Heart left ventricle (tissue), 13 donors: ENCODE measurements at regions not wholly inside any gene's neighbourhood (a gene's known extent, or its start where the extent isn't known, plus 50 kb on each side); places are given as distances from the start of the nearest gene placed in this dataset.

ENCODE experiments used
- POLR2A ChIP-seq, 2 donors: fragments of 450-650 bp; IDR thresholded peaks; one replicate each; pipeline ENCODE4 v1.6.1; 2017; ENCODE audit warnings: antibody characterized with exemption in 2 of 2, mild to moderate bottlenecking in 2 of 2, moderate library complexity in 2 of 2
- TF ChIP-seq, protein P1 (sequence below), 12 donors: fragments of 200-600 bp; sonication (generic) in 4 of 12; IDR thresholded peaks; one replicate each; pipeline versions ENCODE4 v1.5.0 to v1.8.0; 2018 to 2022; ENCODE audit warnings: antibody characterized with exemption in 12 of 12, mild to moderate bottlenecking in 5 of 12
- donor health status: ischemic (EF 13 %, LVEDD 7.1; RV severe dilation, severe dysfunction).
- donor health status: DM: no; HTN: yes; CAD: no.
- donor health status: DM: no; HTN: no; CAD: no.
- donor health status: ischemic (EF 25% LVEDD 6.9; RV normal size, moderate dysfunction).
- donor health status: ischemic (EF 25% LVEDD 5.7; RV mildly dilated, moderate dysfunction).
- donor health status: ischemic (EF 35%, LVEDD 5.7; RV mildly dilated, moderate dysfunction).
- donor health status: nonischemic (EF 11% LVEDD 7.7; RV severe dilation, severe dysfunction).
- donor health status: DM: yes; HTN: yes; CAD: no.
- donor health status: PGD.
- donor health status: ischemic (EF 29% LVEDD 5.4; RV normal size, mild dysfunction).
- donor health status: nonischemic (EF 23%, LVEDD 6.1; RV moderate dilation, normal function).

DNA sequence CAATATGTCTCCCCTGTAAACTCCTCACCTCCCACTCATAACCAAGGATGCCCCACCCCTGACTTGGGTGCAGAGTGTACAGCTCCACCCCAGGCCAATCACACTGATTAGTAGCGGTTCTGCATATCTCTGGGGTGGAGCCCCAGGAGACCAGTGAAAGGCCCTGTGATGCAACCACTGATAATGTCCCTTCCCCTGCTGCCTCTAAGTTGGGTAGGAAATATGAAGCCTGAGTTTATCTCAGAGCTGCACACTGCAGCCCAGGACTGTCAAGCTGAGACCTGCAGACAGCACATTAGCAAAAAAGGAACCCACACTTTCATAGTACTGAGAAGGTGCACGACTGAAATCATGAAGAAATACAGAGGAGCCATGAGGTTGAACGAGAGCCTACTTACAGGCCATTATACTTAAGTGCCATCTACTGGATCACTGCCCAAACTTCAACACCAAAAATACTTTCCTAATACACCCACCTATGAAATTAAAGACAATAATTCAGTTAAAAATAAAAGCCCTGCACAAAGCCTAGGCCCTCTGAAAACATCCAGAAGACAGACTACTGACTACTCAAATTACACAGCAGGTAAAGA is 455.4 kb upstream of the LRRTM4 start:
- TF ChIP-seq, protein P1, sequence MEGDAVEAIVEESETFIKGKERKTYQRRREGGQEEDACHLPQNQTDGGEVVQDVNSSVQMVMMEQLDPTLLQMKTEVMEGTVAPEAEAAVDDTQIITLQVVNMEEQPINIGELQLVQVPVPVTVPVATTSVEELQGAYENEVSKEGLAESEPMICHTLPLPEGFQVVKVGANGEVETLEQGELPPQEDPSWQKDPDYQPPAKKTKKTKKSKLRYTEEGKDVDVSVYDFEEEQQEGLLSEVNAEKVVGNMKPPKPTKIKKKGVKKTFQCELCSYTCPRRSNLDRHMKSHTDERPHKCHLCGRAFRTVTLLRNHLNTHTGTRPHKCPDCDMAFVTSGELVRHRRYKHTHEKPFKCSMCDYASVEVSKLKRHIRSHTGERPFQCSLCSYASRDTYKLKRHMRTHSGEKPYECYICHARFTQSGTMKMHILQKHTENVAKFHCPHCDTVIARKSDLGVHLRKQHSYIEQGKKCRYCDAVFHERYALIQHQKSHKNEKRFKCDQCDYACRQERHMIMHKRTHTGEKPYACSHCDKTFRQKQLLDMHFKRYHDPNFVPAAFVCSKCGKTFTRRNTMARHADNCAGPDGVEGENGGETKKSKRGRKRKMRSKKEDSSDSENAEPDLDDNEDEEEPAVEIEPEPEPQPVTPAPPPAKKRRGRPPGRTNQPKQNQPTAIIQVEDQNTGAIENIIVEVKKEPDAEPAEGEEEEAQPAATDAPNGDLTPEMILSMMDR (IDR thresholded peaks at IDR 0.05): no peak
- no peak for TF ChIP-seq POLR2A (IDR thresholded peaks at IDR 0.05)
